A549 (cell line): ENCODE measurements at regions not wholly inside any gene's neighbourhood (a gene's known extent, or its start where the extent isn't known, plus 50 kb on each side); places are given as distances from the start of the nearest gene placed in this dataset.

Experiments used
- BHLHE40 ChIP-seq: IDR thresholded peaks from 2 replicates; pipeline ENCODE4 v1.6.1; 2012; ENCODE audit warnings: low read depth, low read length, inconsistent platforms
- CEBPB ChIP-seq, 2 experiments: fragments of >200 bp in 1 of 2; sonication (Bioruptor Twin) in 1 of 2; formaldehyde crosslinking in 1 of 2; IDR thresholded peaks; 2 replicates each; pipeline ENCODE4 v1.6.1; 2012 to 2016
- CTCF ChIP-seq: fragments of >200 bp; sonication (Bioruptor Twin); formaldehyde crosslinking; IDR thresholded peaks from 3 replicates; pipeline ENCODE4 v1.5.1; 2016
- EHMT2 ChIP-seq: fragments of 200-600 bp; sonication (generic); IDR thresholded peaks from 2 replicates; pipeline ENCODE4 v1.6.1; 2016; ENCODE audit warnings: antibody characterized with exemption, low read depth, mild to moderate bottlenecking, moderate library complexity
- KDM1A ChIP-seq: fragments of 200-600 bp; sonication (generic); IDR thresholded peaks from 2 replicates; pipeline ENCODE4 v1.6.1; 2016; ENCODE audit warnings: low read depth, mild to moderate bottlenecking
- MAX ChIP-seq: IDR thresholded peaks from 2 replicates; pipeline ENCODE4 v1.6.1; 2012
- PBX3 ChIP-seq: IDR thresholded peaks from 2 replicates; pipeline ENCODE4 v1.6.1; 2012
- PHF8 ChIP-seq: fragments of 200-600 bp; sonication (generic); IDR thresholded peaks from 2 replicates; pipeline ENCODE4 v1.6.1; 2016; ENCODE audit warnings: low read depth, mild to moderate bottlenecking, antibody characterized with exemption, moderate library complexity, borderline replicate concordance
- POLR2A ChIP-seq: IDR thresholded peaks from 2 replicates; pipeline ENCODE4 v1.6.1; 2012; ENCODE audit warnings: mild to moderate bottlenecking, low read length
- RARB ChIP-seq: fragments of 250-450 bp; sonication (Bioruptor Pico); IDR thresholded peaks from 2 replicates; pipeline ENCODE4 v1.8.0; 2021; ENCODE audit warnings: mild to moderate bottlenecking, moderate library complexity
- RNF2 ChIP-seq: fragments of 200-600 bp; sonication (generic); IDR thresholded peaks from 2 replicates; pipeline ENCODE4 v1.6.1; 2016; ENCODE audit warnings: low read depth, mild to moderate bottlenecking, antibody characterized with exemption, moderate library complexity, borderline replicate concordance
- SMC3 ChIP-seq: fragments of >200 bp; sonication (Bioruptor Twin); formaldehyde crosslinking; IDR thresholded peaks from 3 replicates; pipeline ENCODE4 v1.6.1; 2018; ENCODE audit warnings: inconsistent platforms
- USF2 ChIP-seq: fragments of 450-650 bp; IDR thresholded peaks from 2 replicates; pipeline ENCODE4 v1.6.1; 2014; ENCODE audit warnings: antibody characterized with exemption

- no peak for TF ChIP-seq RARB (CRISPR knock-in tag)
- no peak for TF ChIP-seq EHMT2
- no peak for TF ChIP-seq CTCF
- no peak for TF ChIP-seq POLR2A
- no peak for TF ChIP-seq PHF8
- no peak for TF ChIP-seq BHLHE40
- TF ChIP-seq USF2: no peak
- no peak for TF ChIP-seq CEBPB (IDR thresholded peaks at IDR 0.05)
- no peak for TF ChIP-seq SMC3
- no peak for TF ChIP-seq MAX
- TF ChIP-seq RNF2: no peak
- no peak for TF ChIP-seq KDM1A
- TF ChIP-seq PBX3: no peak
These were observed 207.9 kb upstream of the FIGN start for GRCh38 chr2:163943403-163944346.
